ENCODE measurements at regions not wholly inside any gene's neighbourhood (a gene's known extent, or its start where the extent isn't known, plus 50 kb on each side); places are given as distances from the start of the nearest gene placed in this dataset.
A peak's percentile ranks its signal among the peaks of the same experiment; 100 is the strongest.
"Not testable (repeated sequence)": the region's sequence is repeated elsewhere in the genome, so short reads cannot be mapped to it uniquely, and the experiment has no call there.

DNA sequence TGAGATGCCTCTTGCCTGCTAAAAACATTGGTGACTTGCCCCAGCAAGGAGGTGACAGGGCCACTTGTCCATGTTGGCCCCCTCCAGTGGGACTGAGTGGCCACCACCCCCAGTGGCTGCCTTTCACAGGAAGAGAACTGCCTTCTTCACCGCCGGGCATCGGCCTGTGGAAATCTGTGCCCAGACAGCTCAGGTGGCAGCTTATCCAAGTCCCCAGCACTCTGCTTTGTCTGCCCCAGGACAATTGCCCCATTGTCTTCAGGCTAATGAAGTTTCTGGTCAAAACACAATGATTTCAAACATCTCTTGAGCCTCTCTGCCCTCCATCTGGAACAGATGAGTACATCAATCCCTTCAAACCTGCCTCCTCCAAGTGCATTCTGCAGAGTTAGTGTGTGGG, 99.1 kb upstream of the PLGLB2 start:
- not testable (repeated sequence) for H3K4me3 ChIP-seq; DNase-seq (ENCODE audit: low spot score); H3K27ac ChIP-seq

DNA sequence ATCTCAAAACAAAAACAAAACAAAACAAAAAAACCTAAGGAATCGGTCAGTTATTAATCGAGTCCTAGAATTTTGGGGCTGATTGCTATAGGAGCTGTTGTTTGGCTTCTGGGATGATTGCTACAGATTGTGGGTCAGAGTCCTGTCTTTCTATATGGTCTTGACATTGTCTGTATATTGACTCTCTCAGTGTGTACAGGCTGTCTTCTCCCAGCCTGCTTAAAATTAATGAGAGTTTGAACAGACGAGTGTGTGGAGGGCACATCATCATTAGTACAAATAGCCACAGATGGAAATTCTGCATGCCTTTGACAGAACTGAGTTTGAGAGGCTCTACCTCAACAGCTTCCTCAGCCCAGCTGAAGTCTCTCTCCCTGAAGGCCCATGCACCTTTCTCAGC, 98.0 kb upstream of the PLGLB2 start:
- H3K27ac ChIP-seq; H3K4me3 ChIP-seq; DNase-seq (ENCODE audit: low spot score): not testable (repeated sequence)

DNA sequence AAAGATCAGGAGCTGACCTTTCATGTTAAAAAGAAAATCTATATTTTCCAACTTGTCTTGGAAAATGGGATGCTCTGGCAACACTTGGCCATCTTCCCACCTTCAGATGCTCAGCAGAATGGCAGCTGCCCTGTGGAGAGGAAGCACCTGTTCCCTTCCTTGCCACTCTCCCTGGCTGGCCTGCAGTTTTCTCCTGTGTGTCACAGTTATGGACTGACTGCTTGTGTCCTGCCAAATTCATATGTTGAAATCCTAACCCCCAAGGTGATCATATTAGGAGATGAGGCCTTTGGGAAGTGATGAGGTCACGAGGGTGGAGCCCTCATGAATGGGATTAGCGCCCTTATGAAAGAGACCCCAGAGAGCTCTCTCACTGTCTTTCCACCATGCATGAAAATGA, 97.0 kb upstream of the PLGLB2 start:
- not testable (repeated sequence) for H3K27ac ChIP-seq; H3K4me3 ChIP-seq; DNase-seq (ENCODE audit: low spot score)

DNA sequence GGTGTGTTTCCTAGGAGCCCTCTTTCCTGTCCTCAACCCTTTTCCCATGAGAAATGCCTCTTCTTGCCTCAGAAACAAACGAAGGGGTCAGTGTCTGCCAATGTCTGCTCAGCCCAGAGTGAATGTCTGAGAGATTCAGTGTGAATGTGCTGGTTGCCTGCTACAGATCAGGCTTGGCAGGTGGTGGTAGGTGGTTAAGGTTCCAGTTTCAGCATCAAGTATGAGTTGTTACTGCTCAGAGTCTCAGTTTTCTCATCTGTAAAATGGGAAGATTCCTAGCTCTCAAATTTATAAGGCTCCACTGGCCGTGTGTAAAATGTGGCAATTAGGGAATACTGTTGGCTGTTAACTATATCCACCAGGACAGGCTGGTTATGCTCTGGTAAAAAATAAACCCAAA, 96.3 kb upstream of the PLGLB2 start:
- not testable (repeated sequence) for H3K27ac ChIP-seq; DNase-seq (ENCODE audit: low spot score); H3K4me3 ChIP-seq

DNA sequence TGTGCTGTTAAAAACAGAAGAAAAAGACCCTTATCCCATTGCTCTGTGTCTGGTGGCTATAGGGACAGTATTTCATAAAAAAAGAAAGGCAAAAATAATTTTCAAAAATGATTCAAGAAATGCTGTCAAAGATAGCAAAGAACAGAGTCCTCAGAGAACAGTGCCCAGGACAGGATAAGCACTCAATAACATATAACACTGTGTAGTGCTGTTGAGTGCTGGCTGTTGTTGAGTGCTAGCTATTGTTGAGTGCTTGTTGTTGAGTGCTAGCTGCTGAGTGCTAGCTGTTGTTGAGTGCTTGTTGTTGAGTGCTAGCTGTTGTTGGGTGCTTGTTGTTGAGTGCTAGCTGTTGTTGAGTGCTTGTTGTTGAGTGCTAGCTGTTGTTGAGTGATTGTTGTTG, 94.5 kb upstream of the PLGLB2 start:
- DNase-seq (ENCODE audit: low spot score); H3K4me3 ChIP-seq: not testable (repeated sequence)

DNA sequence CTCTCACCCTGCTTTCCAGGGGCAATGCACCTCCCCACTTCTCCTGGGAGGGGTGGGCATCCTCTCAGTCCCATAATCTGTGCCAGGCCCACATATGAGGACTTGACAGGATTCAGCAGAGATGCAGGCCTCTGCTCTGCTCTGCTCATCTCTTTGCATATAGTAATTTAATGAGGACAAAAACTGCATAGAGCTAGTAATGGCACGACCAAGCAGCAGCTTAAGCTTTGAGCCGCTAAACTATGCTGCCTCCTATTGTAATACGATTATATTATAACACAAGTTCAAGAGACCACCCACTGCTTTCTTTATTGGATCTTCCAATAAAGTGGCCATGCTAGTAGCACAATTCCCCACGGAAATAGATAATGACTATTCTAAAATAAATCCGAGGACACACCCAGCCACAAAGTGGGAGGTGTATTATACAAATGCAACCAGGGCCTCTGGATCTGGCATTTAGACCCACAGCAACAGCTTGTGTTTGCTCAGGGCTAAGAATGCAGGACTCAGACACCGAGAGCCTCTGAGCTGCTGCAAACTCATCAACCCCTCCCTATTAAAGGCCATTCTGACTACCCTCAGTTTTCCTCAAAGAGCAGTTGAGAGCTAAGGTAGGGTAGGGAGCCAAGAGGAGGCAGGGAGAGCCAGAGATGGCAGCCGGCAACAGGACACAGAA, 93.6 kb upstream of the PLGLB2 start:
- H3K27ac ChIP-seq; H3K4me3 ChIP-seq; DNase-seq (ENCODE audit: low spot score): not testable (repeated sequence)

More for the DNA sequence above, 94.5 kb upstream of the PLGLB2 start:
- not testable (repeated sequence) for H3K27ac ChIP-seq

DNA sequence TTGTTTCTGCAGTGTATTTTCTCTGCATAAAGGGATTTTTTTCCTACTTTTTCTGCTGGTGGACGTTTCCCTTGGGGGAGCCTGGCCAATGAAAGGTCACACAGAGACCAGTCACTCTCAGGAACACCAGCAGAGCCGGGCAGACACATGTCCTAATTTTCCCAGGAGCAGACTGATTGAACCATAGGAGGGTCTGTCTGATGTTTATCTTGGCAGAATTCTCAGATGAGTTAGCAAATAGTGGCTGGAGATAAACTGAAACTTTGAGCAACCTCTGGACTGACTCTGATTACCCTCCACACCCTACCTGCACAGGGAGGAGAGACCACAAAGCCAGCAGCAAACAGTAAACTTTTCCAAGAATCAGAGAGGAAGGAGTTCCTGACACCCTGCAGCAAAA, 90.0 kb upstream of the PLGLB2 start:
- not testable (repeated sequence) for DNase-seq (ENCODE audit: low spot score); H3K27ac ChIP-seq; H3K4me3 ChIP-seq

DNA sequence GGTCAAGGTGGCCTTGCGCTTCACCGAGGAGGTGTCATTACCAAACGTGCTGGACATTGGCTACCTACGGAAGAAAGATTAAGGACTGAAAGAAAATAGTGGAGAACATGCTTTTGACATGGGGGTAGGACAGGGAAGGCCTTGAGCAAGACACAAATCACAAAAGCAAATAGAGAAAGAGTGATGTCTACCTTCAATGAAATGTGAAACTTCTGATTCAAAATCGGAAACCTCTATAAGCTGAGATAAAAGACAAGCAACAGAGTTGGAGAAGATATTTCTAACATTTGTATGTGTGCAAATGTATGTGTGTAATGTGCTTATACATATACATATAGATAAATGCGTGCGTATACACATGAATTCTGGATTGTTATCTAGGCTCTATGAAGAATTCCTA, 89.5 kb upstream of the PLGLB2 start:
- DNase-seq (ENCODE audit: low spot score); H3K27ac ChIP-seq; H3K4me3 ChIP-seq: not testable (repeated sequence)

DNA sequence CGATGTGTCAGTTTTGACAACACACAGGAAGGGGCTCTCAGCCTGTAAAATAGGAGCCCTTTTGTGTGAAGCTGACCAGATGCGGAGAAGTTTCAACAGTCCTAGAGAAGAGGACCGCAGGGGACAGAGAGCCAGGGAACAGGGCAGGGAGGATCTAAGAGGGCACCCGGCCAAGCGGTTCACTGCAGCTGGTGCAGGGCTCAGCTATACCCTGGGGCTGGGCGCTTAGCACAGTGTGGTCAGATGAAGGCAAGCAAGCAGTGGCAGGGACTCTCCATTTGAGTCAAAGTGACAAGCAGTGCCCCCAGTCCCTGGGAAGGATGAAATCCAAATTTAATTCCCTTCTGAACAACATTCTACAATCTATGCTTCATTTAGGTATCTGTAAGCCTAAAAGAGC, 88.9 kb upstream of the PLGLB2 start:
- not testable (repeated sequence) for DNase-seq (ENCODE audit: low spot score); H3K27ac ChIP-seq; H3K4me3 ChIP-seq

DNA sequence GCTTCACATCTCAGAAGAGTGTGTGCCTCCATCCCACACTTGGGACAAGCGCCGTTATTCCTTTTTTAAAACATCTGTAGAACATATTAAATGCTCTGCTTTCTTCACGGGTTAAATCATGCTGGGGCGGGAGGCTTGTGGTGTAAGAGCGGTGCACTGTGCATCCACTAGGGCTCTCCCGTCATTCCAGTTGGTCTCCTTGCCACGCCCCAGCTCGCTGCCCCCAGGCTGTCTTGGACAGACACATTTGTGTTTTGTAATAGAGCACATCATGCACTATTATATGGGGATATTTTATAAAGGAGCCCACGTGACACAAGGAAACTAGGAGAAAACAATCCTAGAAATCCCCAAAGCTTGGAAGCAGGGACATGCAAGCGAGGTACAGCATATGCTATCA, 87.7 kb upstream of the PLGLB2 start:
- not testable (repeated sequence) for H3K4me3 ChIP-seq; H3K27ac ChIP-seq; DNase-seq (ENCODE audit: low spot score)

DNA sequence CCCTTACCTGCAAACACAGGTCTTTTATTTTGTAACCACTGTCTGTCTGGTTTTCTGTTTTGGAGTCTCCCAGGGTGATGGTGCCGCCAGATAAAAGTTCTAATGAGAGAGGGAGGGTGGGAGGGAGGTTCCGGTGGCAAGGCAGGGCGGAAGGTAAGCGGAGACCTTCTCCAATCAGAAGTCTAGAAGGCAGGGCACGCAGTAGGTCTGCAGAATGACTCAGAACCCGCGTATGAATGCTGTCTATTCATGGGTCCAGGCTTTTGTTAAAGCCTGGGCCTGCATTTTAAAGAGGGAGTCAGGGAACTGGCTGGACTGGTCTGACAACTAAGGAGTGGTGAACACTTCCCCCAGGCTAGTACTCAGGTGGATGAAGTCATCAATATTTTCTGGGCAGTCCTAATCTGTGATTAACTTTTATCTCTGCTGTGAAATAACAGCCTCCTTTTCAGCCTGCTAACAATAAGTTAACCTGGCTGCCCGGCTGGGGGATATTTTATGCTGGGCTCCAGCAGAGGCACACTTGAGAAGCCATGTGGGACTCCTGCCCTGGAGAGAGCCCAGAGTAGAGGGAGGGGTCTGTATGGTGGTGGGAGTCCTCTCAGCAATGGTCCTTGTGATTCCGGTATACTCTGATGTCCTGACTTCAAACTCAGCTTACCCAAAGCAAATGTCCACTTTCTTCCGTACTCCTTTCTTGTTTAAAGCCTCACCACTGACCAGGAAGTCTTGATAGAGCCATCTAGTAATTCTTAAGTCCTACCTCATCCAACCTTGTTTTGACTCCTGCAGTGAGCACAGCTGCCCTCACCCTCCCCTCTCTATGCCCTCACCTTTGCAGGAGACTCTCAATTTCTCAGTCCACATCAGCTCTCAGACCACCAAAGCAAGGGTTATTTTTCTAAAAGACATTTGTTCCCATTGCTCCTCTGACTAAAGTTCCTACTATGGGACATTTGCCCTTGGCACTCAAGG, 85.3 kb upstream of the PLGLB2 start:
- not testable (repeated sequence) for H3K27ac ChIP-seq; DNase-seq (ENCODE audit: low spot score); H3K4me3 ChIP-seq

DNA sequence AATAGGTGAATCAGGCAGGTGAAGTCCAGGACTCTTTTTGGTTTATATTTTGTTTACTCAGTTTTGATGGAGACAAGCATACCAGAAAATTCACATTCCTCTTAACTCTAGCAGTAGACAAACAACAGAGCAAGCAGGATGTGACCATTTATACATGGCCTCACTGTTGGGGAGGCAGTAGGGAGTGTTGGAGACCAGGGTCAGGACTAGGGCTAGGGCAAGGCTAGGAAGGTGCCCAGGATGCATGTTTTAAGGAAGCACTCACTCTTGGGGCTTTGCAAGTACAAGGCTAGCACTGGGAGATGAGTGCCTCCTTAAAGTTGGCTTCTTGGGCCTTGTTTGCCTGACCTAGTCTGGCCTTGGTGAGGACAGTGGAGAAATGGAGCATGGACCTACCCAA, 84.5 kb upstream of the PLGLB2 start:
- H3K4me3 ChIP-seq; DNase-seq (ENCODE audit: low spot score); H3K27ac ChIP-seq: not testable (repeated sequence)

DNA sequence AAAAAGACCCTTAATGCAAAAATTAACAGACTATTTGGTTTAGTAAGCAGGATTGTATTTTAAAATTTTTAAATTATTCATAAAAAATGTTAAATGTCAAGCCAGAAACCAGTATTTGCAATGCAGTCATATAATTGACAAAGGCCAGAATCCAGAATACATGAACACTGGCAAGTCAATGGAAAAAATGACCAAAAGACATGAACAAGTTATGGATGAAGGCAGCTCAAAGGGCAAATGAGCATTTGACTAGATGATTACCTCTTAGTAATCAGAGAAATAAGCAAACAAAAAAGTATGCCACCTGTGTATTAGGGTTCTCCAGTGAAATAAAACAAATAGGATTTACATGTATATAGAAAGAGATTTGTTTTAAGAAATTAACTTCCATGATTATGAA, 80.9 kb upstream of the PLGLB2 start:
- DNase-seq (ENCODE audit: low spot score); H3K27ac ChIP-seq; H3K4me3 ChIP-seq: not testable (repeated sequence)

DNA sequence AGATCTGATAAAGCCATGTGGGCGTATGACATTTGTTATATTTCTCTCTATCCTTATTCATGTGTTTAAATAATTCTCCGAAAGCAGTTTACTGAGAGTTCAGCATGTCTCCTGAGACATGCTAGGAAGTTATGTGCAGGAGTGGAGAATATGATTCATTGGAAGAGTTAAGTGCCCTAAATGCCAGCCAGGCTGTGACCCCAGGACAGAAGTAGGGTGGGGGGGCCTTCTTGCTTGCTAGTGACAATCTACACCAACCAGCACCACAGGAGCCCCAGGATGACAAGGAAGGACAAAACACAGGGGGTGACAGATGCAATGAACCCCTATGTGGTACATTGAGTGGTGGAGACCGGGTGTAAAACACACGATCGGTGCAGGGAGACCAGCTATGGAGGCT, 79.5 kb upstream of the PLGLB2 start:
- DNase-seq (ENCODE audit: low spot score); H3K27ac ChIP-seq; H3K4me3 ChIP-seq: not testable (repeated sequence)

DNA sequence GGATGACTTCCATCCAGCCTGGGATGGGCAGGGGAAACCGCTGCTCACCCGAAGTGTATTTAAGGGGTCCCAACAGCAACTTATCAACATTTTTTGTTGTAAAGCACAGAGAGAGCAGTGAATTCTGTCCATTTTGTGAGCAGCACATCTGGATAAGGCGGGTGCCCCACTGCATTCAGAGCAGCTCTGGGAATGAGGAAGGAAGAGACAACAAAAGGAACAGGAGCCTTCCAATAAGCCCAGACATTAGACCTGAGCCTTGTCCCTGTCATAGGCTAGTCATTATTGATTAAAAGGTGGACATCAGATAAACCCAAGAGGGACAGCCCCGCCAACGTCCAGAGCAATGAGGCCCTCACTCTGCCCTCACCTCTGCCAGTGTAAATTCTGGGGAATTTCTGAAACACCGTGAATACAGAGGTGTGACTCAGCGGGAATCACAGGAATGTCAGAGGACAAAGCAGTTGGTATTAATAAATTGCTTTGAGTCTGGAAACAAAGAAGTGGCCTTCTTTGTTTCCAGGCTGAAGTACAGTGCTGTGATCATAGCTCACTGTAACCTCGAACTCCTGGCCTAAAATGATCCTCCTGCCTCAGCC, 78.2 kb upstream of the PLGLB2 start:
- not testable (repeated sequence) for H3K4me3 ChIP-seq; DNase-seq (ENCODE audit: low spot score); H3K27ac ChIP-seq

DNA sequence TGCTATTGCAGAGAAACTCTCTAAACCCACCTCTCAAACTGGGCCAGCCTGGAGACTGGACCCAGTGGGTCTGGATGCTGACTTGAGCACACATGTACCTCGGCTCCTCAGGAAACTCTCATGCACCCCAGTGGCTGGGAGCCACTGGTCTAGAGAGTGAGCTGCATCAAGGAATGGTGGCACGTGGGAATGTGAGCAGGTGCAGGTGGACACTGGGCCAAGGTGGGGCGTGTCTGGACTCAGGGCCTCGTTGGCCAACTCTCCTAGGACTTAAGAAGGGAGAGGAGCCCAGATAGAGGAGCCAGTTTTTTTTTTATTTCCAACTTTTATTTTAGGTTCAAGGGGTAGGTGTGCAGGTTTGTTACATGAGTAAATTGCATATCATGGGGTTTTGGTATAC, 75.5 kb upstream of the PLGLB2 start:
- H3K4me3 ChIP-seq; H3K27ac ChIP-seq; DNase-seq (ENCODE audit: low spot score): not testable (repeated sequence)

DNA sequence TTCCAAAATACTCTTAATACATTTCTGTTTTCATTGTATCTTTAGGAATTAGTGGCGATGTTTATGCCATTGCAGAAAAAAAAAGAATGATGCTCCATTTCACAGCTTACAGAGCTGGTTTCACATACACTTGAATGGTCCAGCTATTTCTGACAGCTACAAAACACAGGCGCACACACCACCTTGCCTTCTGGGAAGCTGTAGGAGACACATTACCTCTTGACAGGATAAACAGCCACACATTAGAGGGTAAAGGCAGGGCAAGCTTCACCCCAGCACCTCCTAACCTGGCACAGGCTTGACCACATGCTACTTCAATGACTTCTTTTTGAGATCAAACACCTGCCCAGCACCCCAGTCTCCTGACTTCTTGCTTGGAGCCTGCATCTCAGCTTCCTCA, 73.2 kb upstream of the PLGLB2 start:
- not testable (repeated sequence) for H3K27ac ChIP-seq; H3K4me3 ChIP-seq; DNase-seq (ENCODE audit: low spot score)

DNA sequence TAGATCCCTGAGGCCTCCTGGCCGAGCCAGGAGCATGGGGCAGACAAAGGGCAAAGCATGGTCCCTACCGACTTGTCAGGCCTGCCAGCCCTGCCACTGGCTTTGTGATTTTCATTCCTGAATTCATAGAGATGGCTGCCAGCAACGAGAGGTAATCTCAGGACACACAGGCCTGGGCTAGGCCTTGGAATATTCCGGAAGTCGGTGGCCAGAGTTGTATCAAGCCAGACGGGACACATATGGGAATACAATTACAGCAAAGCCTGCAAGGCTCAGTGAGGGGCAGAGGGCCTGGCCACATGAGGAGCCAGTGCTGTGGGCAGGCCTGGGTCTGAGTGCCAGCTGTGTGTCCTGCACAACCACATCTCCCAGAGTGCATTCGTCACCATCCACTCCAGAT, 72.4 kb upstream of the PLGLB2 start:
- H3K4me3 ChIP-seq; DNase-seq (ENCODE audit: low spot score): not testable (repeated sequence)
- H3K27ac ChIP-seq: peak overlapping the region in 1 of 2 donors; percentile 41

DNA sequence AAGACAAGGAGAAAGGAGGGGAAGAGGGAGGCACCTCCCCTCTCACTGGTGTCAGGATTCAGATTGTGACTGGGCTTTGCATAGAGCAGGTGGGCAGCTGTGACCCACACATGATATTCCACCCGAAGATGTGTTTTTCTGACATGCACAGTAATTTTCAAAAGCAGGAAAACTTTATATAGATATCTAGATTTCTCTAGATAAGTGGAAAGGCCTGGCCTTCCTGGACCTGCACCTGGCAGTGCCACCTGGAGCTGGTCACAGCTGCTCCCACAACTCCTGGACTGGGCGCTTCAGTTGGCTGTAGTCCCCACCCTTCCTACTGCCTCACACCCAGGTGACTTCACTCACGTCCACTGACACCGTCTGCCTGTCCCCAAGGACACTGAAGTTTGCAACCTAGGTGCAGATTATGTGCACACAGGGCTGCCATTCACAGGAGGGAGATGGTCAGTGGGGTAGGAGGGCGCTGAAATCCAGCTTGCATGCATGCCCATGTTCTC, 70.4 kb upstream of the PLGLB2 start:
- not testable (repeated sequence) for H3K27ac ChIP-seq; H3K4me3 ChIP-seq; DNase-seq (ENCODE audit: low spot score)
